Stimulated activated CD4-positive, alpha-beta T cell treated with anti-CD3 and anti-CD28 coated beads, Interleukin-1b, Interleukin-23, amount 100 ng/mL, for 48 hours (primary cell): ENCODE measurements at regions not wholly inside any gene's neighbourhood (a gene's known extent, or its start where the extent isn't known, plus 50 kb on each side); places are given as distances from the start of the nearest gene placed in this dataset.

Source experiments
- DNase-seq: peaks from one replicate; pipeline ENCODE4 v3.0.0-alpha.2; 2020

- DNase-seq: no peak
Observed at GRCh38 chr16:63292036-63292435, 1255.8 kb upstream of the CDH8 start.

DNA sequence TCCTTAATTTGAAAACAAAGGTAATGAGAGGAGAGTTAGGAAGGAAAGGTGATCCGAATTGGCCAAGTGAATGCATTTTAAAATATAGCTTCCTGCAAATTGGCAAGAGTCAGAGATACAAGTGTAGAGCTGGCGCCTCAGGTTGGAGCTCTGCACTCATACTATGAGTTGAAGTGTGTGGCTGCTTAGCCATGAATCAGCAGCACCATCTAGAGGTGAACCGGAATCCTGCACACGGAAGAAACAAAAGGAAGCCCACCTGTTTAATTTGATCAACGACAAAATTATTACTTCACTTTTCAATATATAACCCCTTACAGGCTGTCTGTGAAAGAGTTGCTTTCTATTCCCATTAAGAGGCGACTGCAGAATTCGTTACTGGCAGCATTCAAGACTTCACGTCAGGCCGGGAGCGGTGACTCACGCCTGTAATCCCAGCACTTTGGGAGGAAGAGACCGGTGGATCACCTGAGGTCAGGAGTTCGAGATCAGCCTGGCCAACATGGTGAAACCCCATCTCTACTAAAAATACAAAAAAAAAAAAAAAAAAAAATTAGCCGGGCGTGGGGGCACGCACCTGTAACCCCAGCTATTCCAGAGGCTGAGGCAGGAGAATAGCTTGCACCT, 1253.7 kb upstream of the CDH8 start:
- no peak for DNase-seq

GRCh38 chr16:63287401-63287800, 1251.2 kb upstream of the CDH8 start:
- DNase-seq: no peak

GRCh38 chr16:63283721-63284120, 1247.5 kb upstream of the CDH8 start:
- no peak for DNase-seq

- no peak for DNase-seq
Observed at GRCh38 chr16:63244631-63245030, 1208.4 kb upstream of the CDH8 start.

- DNase-seq: no peak
Observed at GRCh38 chr16:63241497-63242028, 1205.3 kb upstream of the CDH8 start.

- no peak for DNase-seq
Observed at GRCh38 chr16:63239065-63239570, 1202.9 kb upstream of the CDH8 start.

DNA sequence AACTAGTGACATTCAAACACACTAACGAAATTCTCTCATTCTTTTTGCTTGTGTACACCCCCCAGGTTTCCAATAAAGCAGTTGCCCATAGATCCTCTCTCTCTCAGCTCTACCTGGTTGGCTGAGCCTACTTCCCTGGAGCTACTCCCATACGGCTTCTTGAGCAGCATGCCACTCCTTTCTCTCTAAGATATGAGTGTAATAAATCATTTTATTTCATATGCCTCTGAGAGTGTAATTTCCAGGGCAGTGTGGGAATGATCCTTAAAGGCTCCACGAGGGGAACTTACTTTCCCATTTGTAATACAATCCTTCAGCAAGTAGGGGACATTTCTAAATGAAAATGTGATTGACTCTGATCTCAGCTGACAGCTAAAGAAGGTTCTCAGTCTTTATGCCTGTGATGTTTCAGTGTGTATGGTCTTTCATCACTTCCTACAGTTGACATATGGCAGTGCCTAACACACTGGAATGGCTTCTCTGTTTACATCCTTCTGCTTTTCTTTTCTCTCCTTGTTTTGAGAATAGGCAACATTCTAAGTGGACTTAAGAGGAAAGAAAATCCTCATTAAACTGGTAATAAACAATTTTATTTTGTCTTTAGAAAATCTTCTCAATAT, 1194.3 kb upstream of the CDH8 start:
- DNase-seq: no peak

- no peak for DNase-seq
Observed at GRCh38 chr16:63228259-63228658, 1192.0 kb upstream of the CDH8 start.

DNA sequence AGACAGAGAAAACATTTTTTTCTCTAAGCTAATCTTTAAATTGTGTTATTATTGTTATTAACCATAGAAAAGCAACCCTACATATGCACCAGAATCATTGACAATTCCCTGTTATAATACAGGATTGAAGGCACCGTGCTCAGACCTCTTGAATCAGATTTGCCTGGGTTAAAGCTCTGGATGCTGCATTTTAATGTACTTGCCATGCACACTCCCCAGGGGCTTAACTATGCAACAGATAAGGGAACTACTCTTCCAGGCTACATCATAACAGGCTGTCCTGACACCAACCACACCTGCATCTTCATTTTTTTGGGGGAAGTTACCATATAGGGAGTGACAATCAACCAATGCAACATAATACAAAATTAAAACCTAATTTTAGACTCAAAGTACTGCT, 1187.6 kb upstream of the CDH8 start:
- DNase-seq: no peak

- DNase-seq: no peak
Observed at GRCh38 chr16:63216696-63217423, 1180.6 kb upstream of the CDH8 start.

- DNase-seq: no peak
Observed at GRCh38 chr16:63201851-63202250, 1165.6 kb upstream of the CDH8 start.

- no peak for DNase-seq
Observed at GRCh38 chr16:63200940-63201339, 1164.7 kb upstream of the CDH8 start.

- no peak for DNase-seq
Observed at GRCh38 chr16:63195336-63195735, 1159.1 kb upstream of the CDH8 start.

DNA sequence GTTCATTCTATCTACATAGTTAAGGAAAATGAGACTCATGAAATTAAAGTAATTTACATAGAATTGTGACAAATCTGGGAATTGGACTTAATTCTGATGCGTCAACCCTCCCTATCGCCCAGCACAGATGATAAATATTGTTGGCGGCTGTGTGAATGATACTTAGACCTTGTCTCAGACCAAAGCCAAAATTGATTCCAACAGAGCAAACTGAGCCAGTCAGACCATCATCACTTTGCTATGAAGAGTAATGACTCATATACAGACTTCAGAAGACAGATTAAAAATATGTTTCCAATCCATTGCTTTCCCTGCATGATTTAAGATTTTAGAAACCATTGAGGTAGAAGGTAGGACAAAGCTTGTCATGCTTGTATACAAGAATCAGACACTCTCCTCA, 1156.7 kb upstream of the CDH8 start:
- DNase-seq: no peak

DNA sequence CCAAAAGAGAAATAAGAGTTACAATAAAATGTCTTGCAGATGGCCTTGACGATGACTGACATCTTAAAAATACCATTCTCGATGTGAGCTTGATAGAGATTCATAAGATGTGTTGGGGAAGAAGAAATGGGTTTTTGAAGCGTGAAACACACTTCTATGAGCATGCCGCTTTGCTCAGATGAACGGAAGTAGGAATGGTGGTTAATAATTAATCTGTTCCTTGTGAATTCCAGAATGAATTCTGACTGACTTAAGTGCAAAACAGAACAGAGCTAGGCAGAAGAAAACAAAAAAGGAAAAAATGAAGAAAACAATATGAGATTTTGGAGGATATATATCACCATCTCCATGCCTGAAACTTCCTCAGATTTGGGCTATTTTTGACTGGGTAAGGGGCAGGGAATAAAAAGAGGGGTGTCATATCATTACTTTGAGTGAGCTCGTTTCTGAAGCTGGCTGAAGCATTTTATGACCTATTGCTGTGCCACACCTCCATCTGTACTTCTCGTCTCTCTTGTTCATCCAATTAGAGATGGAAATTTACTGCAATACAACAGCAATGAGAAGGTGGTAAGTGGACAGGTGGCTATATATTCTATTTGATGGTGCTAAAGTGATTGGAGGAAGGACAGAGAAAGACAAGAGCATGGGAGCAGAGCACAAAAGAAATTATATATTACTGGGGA, 1152.0 kb upstream of the CDH8 start:
- no peak for DNase-seq

GRCh38 chr16:63187638-63188037, 1151.4 kb upstream of the CDH8 start:
- no peak for DNase-seq

DNA sequence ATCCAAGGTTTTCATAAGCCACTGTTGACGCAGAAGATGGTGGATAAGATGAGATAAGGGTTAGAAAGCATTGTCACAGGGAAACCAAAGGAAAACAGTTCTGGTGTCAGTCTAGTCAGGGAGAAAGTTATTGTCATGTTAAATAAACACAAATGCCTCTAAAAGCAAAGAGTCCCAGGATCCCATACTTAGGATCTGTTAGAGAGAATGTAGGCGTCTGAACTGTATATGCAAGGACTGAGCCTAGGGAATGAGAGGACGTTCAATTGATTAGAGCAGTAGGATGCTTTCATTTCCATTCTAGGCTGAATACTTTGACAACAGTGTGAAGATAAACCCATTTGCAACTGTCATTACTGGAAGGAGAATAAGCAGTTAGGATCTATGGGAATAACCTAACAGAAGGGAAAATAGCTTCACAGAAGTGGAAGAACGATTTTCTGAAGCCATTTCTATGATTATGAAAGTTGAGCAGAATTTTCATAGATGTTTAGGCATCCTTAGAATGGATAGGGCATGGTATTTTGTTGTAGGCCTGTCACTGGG, 1149.1 kb upstream of the CDH8 start:
- DNase-seq: no peak

DNA sequence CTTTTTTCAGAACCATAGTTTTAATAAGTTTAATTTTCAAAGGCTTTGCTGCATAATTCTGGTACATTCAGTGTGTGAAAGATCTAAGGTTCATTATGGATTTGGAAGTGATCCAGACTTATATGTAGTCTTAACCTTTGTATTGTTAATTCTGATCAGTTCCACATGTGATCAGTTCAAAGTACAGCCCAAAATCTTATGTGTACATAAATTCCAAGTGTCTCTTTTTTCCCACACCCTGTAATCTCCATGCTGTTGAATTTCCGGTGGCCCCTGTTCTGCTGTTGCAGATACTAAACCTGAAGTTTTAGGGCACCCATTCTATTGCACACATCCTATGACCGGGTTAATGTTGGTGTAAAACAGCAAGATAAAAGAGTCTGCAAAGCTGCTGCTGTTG, 1147.5 kb upstream of the CDH8 start:
- DNase-seq: no peak

DNA sequence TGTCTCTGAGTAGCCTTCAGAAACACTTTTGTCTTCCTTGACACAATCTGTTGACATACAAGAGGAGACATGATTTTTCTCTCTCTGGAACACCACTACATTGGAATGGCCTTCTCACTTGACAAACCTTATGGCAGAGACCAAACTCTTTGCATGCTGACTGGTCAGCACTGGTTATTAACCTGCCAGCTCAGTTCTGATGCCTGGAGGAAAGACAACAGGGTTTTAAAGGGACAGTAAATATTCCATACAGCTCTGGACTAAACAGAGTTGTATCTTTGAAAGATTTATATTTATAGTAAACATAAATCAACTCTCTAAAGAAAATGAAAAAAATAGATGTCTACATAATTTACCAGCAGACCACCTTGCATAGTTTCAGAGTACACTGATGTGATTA, 1139.1 kb upstream of the CDH8 start:
- no peak for DNase-seq

DNA sequence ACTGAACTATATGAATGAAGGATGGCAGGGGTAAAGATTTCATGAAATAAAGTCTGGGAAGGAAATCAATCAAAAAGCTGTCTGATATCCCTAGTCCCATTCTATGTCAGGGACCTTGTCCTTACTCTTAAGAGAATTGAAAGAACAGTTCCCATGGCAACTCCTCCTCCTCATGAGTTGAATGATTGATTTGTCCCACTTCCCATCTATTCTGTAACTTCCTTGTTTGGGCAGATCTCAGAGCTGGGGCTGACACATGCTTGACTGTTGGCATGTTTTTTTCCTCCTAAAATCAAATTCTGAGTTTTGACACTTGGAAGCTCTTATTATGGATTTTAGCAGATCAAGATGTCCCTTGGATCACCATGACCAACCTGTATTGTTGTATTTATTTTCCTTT, 1138.6 kb upstream of the CDH8 start:
- no peak for DNase-seq

DNA sequence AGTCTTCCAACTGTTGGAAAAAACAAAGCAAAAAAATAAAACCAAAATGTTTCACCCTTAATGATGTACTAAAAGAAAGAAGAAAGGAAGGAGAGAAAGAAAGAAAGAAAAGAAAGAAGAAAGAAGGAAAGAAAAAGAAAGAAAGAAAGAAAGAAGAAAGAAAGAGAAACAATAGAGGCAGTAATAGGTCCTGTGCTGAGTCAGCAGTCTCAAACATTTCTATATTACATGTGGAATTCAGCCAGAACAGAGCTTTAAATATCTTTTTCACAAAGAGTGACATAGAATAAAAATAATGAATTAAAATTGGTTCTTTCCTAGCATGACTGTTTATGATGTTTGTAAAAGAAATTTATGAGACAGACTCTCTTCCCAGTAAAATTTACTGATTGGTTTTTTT, 1135.3 kb upstream of the CDH8 start:
- DNase-seq: no peak

GRCh38 chr16:63169100-63169499, 1132.9 kb upstream of the CDH8 start:
- no peak for DNase-seq
